Right lobe of liver (tissue), 4 donors: ENCODE measurements at regions not wholly inside any gene's neighbourhood (a gene's known extent, or its start where the extent isn't known, plus 50 kb on each side); places are given as distances from the start of the nearest gene placed in this dataset.

Experiments
- CTCF ChIP-seq, 4 donors: fragments of 200-600 bp in 3 of 4; fragments of 450-650 bp in 1 of 4; IDR thresholded peaks; one replicate each; pipeline versions ENCODE4 v1.5.1 to v1.8.0; 2016 to 2022; ENCODE audit warnings: antibody characterized with exemption in 4 of 4, mild to moderate bottlenecking in 2 of 4
- POLR2A ChIP-seq: fragments of 450-650 bp; IDR thresholded peaks from one replicate; pipeline ENCODE4 v1.6.1; 2017; ENCODE audit warnings: antibody characterized with exemption, mild to moderate bottlenecking
- donor health status: DM: no; HTN: no; CAD: no.
- donor health status: DM: no; HTN: no; CAD: no.
- donor health status: DM: no; HTN: yes; CAD: no.

- TF ChIP-seq CTCF (IDR thresholded peaks at IDR 0.05) (no peak), POLR2A (no peak)
Measured at GRCh38 chr10:108755646-108756045, 1167.7 kb downstream of the XPNPEP1 start.
